Stimulated activated CD4-positive, alpha-beta T cell treated with anti-CD3 and anti-CD28 coated beads, Interleukin-12 subunit alpha, Interleukin-12 subunit beta, amount 100 ng/mL, for 4 hours (primary cell): ENCODE measurements at regions not wholly inside any gene's neighbourhood (a gene's known extent, or its start where the extent isn't known, plus 50 kb on each side); places are given as distances from the start of the nearest gene placed in this dataset.

Source experiments
- DNase-seq: peaks from one replicate; pipeline ENCODE4 v3.0.0-alpha.2; 2020

- no peak for DNase-seq
Measured at GRCh38 chr16:6177616-6178180, 1080.1 kb upstream of the EEF2KMT start.

DNA sequence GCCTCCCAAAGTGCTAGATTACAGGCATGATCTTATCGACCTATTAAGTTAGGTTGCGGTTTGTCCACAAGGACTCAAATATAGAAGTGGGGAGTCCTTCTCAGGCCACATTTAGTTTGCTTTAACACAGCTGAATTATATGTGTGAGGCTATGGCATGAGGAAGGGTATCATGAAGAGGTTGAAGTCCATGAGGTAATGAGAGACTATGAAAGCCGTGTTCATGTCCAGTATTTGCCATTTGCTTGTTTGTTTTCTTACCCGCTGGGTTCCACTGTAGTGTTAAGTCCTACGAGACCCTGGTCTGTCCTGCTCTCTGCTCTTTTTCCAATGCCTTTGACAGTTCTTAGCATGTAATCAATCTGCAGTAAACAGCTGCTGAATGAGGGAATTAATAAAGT is 1072.4 kb upstream of the EEF2KMT start:
- DNase-seq: no peak

DNA sequence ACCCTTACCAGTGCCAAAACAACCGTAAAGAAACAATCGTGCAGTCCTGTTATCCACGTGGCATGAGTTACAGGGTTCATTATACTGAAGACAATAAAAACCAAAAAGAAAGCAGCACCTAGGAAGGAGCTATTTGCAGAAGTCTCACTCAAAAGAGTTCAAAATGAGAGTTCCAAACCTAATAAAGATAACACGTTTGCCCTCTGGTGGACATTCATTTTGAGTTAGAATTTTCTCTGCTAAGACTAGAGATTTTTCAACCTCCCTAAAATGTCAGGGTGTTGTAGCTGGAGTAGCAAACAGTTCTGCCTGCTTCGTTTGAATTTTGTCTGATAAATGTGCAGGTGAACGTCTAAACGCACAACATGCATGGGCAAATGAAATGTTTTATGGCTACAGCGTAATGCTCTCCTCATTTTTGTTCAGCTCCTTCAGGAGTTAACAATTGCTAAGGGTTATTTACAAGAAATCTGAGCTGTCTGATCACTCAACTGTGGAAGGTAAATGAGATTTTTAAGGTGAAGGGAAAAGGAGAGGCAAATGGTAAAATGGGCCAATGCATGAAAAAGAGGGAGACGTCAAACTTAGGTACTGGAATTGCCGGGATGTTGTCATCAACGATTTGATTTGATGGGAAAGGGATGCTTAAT is 1067.9 kb upstream of the EEF2KMT start:
- DNase-seq: no peak

DNA sequence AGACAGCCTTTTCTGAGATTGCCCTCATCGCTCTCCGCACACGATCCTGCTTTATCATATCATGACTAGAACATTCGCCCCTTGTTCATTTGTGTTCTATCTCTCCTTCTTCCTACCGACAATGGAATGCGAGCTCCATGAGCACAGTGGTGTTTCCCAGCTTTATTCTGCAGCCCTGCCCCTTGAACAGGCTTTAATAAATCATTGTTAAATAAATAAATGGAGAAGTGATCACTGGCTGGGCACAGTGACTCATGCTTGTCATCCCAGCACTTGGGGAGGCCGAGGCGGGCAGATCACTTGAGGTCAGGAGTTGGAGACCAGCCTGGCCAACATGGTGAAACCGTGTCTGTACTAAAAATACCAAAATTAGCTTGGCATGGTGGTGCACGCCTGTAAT is 1063.3 kb upstream of the EEF2KMT start:
- no peak for DNase-seq

DNA sequence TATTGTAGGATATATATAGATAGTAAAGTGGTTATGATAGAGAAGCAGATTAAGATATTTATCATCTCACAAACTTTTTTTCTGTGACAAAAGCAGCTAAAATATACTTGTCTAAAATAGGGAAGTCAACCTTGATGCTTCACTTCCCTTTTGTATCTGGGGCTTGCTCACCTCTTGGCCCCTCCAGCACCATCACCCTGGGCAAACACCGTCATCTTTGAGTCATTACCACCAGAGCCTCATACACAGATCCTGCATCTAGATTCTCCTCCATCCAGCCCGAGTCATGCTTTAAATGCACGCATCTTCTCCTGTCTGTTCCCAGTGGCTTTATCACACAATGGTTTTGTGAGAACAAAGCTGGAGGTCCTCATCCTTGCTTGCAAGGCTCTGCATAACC is 1062.7 kb upstream of the EEF2KMT start:
- DNase-seq: no peak

DNA sequence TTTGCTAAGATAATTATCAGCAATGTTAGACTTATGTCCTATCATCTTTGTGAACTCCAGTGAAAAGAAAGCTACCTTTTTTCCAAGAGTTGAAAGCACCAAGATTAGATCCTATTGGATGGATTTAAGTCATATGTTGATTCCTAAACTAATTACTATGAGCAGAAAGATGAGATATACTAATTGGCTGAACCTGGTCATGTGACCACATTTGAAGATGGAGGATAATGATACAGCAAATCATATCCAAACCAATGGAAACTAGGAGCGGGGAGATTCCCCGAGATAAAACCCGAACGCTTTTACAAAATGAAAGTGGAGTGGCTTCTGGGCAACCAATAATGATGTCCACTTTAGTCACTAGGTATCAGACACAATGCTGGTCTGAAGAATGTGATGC is 1060.2 kb upstream of the EEF2KMT start:
- no peak for DNase-seq

DNA sequence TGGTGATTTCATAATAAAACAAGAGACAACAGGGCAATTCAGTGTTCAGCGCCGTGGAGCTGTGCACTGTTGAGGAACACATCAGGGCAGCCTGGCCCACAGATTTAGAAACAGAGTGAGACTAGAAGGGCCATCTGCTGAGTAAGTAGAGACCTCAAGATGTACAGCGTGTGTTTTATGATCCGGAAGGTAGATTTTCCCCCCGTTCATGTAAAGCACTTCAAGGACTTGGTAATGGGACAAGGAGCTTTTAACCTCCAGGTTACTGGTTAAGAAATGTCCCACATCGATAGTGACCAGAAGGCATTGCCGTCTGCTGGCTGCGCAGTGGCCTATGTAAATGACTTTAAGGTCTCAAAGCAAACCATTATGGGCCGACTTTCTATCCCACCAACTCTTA is 1057.7 kb upstream of the EEF2KMT start:
- DNase-seq: no peak

GRCh38 chr16:6153901-6154300 is 1056.3 kb upstream of the EEF2KMT start:
- DNase-seq: no peak

- no peak for DNase-seq
Measured at GRCh38 chr16:6149031-6149430, 1051.4 kb upstream of the EEF2KMT start.

- DNase-seq: no peak
Measured at GRCh38 chr16:6148361-6148760, 1050.8 kb upstream of the EEF2KMT start.

- no peak for DNase-seq
Measured at GRCh38 chr16:6146874-6147425, 1049.4 kb upstream of the EEF2KMT start.

DNA sequence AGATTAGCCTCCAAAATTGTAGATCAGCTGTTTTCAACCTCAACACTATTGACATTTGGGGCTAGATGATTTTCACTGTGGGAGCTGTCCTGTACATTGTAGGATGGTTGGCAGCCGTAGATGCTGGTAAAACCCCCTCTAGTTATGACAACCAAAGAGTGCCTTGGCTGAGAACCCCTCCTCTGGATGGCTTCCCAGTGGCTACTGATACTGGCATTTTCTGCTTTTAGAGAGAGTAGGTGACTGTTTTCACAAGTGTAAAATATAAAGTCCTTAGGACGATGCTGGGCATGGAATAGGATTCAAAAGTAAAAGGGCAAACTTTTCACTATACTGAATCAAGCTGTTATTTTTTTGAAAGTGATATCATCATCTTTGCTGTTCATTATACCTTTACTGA is 1048.8 kb upstream of the EEF2KMT start:
- DNase-seq: no peak

GRCh38 chr16:6144463-6144862 is 1046.9 kb upstream of the EEF2KMT start:
- DNase-seq: no peak

DNA sequence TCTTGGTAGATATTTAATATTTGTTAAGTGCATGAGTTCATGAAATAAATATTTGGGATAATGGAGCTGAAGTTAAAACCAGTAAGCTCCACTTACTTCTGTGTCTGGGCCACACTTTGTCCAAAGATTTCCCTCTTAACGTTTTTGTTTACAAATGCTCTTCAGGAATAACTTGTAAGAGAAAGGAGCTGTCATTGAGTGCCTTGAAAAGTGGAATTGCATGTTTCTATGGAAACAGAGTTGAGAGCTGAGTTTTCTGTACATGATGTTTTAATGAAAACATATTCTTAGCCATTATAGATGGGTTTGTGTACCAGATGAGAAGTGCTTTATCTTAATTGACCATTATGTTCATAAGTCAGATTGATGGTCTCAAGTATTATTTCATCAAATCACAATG is 1045.4 kb upstream of the EEF2KMT start:
- no peak for DNase-seq

GRCh38 chr16:6133009-6133557 is 1035.5 kb upstream of the EEF2KMT start:
- DNase-seq: no peak

- no peak for DNase-seq
Measured at GRCh38 chr16:6132121-6132520, 1034.5 kb upstream of the EEF2KMT start.

- DNase-seq: no peak
Measured at GRCh38 chr16:6131526-6132050, 1034.0 kb upstream of the EEF2KMT start.

DNA sequence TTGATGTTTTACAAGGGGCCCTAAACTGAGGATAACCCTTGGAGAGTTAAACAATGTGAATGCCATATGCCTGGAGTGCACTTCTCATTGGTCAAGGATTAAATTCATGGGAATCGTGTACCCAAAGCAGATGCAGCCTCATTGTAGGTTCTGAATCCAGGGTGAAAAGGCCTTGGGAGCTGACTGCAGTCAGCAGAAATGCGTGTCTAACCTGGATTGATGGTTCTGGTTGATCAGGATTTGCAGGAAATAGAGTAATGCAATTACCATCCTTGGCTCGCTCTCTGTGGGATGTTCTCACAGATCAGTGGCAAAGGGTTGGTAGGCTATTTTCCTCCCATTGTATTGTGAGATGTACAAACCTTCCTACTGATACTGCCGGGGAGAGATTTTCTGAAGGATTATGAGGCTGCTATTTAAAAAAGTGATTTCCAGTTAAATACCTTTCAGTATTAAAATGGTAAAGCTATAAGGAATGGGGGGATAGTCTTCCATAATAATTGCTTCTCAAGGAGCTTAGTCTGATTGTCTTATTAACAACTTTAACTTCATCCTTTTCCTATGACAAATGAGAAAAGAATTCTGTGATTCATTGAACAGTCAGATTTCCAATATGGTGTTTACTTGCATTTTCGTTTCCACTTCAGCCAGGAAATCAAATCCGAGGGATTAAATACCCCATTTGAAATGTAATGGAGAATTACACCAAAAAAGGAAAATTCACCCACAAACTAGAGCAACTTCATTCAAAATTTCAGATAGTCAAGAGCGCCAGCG is 1028.1 kb upstream of the EEF2KMT start:
- no peak for DNase-seq

- no peak for DNase-seq
Measured at GRCh38 chr16:6124136-6124535, 1026.5 kb upstream of the EEF2KMT start.

DNA sequence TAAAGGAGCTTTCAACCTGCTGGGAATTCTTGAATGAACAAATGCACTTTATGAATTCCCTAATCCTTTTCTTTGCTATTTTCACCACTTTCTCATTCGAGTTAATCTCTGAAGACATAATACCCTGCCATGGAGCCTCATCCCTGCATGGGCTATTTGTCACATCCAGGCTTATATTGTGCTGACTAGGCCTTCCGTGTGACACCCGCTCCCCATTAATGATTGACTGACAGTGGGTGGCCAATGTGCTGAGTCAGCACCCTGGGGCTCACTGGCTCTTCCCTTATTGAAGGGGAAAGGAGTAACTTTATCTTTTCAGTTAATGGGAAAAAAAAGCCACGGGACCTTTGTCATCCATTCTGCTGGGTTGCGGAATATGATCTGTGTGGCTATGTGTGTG is 1024.8 kb upstream of the EEF2KMT start:
- no peak for DNase-seq

GRCh38 chr16:6114691-6115090 is 1017.1 kb upstream of the EEF2KMT start:
- no peak for DNase-seq

DNA sequence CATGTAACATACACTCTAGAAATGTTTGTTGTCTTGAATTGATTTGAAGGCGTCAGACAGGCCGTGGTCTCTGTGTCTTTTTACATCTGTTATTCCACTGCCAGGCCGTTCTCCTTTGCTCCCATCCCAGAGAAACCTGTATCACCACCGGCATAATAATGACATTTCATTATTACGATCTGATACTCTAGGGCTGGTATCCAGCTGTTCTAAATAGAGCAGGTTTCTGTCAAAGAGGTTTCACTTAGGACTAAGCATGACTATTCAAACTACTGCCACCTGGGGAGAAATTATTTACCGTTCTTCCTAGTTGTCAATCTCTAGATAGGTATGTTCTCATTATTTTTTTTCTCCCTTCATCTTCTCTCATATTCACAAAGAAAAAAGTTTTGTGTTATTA is 1016.2 kb upstream of the EEF2KMT start:
- no peak for DNase-seq

- no peak for DNase-seq
Measured at GRCh38 chr16:6112700-6113099, 1015.1 kb upstream of the EEF2KMT start.

DNA sequence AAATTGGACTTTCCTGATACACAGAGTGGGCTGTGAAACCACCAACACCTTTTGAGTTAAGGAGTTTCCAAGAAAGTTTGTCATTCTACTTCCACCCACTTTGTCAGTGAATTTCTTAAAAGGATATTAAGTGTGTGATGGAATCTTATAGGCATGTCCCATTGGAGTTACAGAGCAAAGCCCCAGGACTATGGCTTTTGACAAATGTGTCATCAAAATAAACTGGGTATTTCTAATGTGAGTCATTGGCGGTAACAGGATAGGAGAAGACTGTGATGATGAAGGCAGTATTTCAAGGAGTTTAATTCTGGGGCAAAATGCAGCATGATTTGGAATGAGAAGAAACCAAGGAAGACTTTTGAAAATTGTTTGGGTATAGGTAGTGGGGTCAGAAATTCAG is 1013.8 kb upstream of the EEF2KMT start:
- DNase-seq: no peak
